CD4-positive, alpha-beta T cell (primary cell): ENCODE measurements at regions not wholly inside any gene's neighbourhood (a gene's known extent, or its start where the extent isn't known, plus 50 kb on each side); places are given as distances from the start of the nearest gene placed in this dataset.

ENCODE experiments used
- ATAC-seq: fragments of 200-7000 bp; cut with Tn5 transposase; one replicate; pipeline ENCODE4 v1.10.0; 2022; ENCODE audit warnings: mild to moderate bottlenecking; ENCODE audit not compliant: poor library complexity
- CTCF ChIA-PET: fragments of 350-600 bp; sonication (Branson Sonifier 250); formaldehyde crosslinking; loops from one replicate; lab custom pipeline; 2021; ENCODE audit warnings: antibody characterized with exemption, inconsistent platforms; lab: Charles Lee
- POLR2A ChIA-PET: fragments of 350-600 bp; sonication (Branson Sonifier 250); formaldehyde crosslinking; loops from one replicate; lab custom pipeline; 2021; ENCODE audit warnings: antibody characterized with exemption, inconsistent platforms; lab: Charles Lee
- DNase-seq, 14 experiments: peaks; one replicate each; pipeline ENCODE4 v3.0.0-alpha.2; 2013 to 2020; ENCODE audit warnings: mixed read lengths in 2 of 14
- H3K27ac ChIP-seq, 2 donors: one replicate each; pipeline versions ENCODE4 v1.5.1 to v1.7.0; 2013; ENCODE audit warnings: low read length in 2 of 2, low read depth in 1 of 2, mild to moderate bottlenecking in 1 of 2
- H3K27me3 ChIP-seq, 2 experiments: 1 replicate in 1 of 2; 2 replicates in 1 of 2; pipeline versions ENCODE4 v1.6.1 to v1.7.0; 2013; ENCODE audit warnings: low read length in 2 of 2, control low read depth in 1 of 2, mild to moderate bottlenecking in 1 of 2, moderate library complexity in 1 of 2; ENCODE audit not compliant: insufficient read depth in 2 of 2, control insufficient read depth in 1 of 2
- H3K36me3 ChIP-seq: one replicate; pipeline ENCODE4 v1.6.1; 2013; ENCODE audit warnings: low read length, control low read depth; ENCODE audit not compliant: insufficient read depth
- H3K4me1 ChIP-seq: one replicate; pipeline ENCODE4 v1.6.1; 2013; ENCODE audit warnings: low read length, control low read depth; ENCODE audit not compliant: insufficient read depth
- H3K4me3 ChIP-seq: one replicate; pipeline ENCODE4 v1.5.1; 2013; ENCODE audit warnings: mild to moderate bottlenecking, low read length, moderate library complexity
- H3K9me3 ChIP-seq, 2 experiments: 1 replicate in 1 of 2; 2 replicates in 1 of 2; pipeline versions ENCODE4 v1.6.1 to v1.7.0; 2013; ENCODE audit warnings: low read length in 2 of 2, mild to moderate bottlenecking in 2 of 2, control low read depth in 1 of 2, moderate library complexity in 1 of 2; ENCODE audit not compliant: control insufficient read depth in 1 of 2, insufficient read depth in 1 of 2
- H3K27ac Mint-ChIP-seq: one replicate; pipeline ENCODE4 v1.8.0; 2020; ENCODE audit warnings: mixed read lengths
- H3K27me3 Mint-ChIP-seq: one replicate; pipeline ENCODE4 v1.8.0; 2021; ENCODE audit warnings: mixed read lengths
- H3K36me3 Mint-ChIP-seq: one replicate; pipeline ENCODE4 v1.8.0; 2021; ENCODE audit warnings: low read depth, mixed read lengths
- H3K4me1 Mint-ChIP-seq: one replicate; pipeline ENCODE4 v1.8.0; 2021; ENCODE audit warnings: low read depth, mixed read lengths
- H3K4me3 Mint-ChIP-seq: one replicate; pipeline ENCODE4 v1.8.0; 2020; ENCODE audit warnings: mild to moderate bottlenecking, mixed read lengths
- H3K9me3 Mint-ChIP-seq: one replicate; pipeline ENCODE4 v1.8.0; 2020; ENCODE audit warnings: mixed read lengths
- intact Hi-C, 2 experiments: fragments of 100-400 bp; cut with DNase I in 1 of 2; cut with micrococcal nuclease in 1 of 2; formaldehyde crosslinking; loops; one replicate each; pipeline versions ENCODE4 v1.15.1 to v1.9.0; 2023 to 2025; cut with DNase I, micrococcal nuclease
- TF ChIP-seq, protein P1 (sequence below): fragments of 200-600 bp; IDR thresholded peaks from one replicate; pipeline ENCODE4 v1.8.0; 2022; ENCODE audit warnings: antibody characterized with exemption, mild to moderate bottlenecking

DNA sequence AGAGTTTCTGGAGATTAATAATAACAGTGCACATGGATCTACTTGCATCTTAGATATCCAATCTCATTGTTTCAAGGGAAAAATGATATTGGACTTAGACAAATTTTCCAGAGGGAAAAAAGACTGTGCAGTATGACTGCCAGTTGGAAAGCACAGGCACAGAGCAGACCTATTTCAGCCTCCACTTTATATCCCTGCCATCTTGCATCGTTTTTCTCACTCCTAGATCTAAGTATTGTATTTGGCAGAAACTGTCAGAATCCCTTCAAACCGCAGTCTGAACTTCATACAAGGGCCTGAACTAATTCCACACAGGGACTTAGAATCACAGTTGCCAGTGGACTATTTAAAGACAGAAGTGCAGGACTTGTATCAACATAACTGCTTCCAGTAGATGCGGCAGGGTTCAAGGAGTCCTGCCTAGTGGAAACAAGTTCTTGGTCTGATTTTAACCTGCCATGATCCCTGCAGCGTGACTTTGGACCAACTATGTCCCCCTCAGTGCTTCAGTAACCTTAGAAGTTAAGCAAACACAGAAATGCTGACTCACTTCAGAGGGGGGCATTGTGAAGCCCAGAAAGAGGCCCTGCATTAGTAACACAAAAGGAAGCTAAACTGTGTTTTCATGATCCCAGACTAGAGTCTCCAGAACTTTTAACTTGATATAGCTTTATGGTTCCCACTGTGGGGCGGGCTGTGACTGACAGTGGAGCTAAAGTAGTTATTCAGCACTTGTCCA, 95.7 kb upstream of the PALS2 start:
- TF ChIP-seq, protein P1, sequence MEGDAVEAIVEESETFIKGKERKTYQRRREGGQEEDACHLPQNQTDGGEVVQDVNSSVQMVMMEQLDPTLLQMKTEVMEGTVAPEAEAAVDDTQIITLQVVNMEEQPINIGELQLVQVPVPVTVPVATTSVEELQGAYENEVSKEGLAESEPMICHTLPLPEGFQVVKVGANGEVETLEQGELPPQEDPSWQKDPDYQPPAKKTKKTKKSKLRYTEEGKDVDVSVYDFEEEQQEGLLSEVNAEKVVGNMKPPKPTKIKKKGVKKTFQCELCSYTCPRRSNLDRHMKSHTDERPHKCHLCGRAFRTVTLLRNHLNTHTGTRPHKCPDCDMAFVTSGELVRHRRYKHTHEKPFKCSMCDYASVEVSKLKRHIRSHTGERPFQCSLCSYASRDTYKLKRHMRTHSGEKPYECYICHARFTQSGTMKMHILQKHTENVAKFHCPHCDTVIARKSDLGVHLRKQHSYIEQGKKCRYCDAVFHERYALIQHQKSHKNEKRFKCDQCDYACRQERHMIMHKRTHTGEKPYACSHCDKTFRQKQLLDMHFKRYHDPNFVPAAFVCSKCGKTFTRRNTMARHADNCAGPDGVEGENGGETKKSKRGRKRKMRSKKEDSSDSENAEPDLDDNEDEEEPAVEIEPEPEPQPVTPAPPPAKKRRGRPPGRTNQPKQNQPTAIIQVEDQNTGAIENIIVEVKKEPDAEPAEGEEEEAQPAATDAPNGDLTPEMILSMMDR = no peak
- intact Hi-C loops = no loop called here
- Histone ChIP-seq H3K36me3 (no peaks in the 10 kb centered on the region), H3K4me1 (no peaks in the 10 kb centered on the region), H3K27ac (no peak overlapping the region), H3K27me3 (peaks cover 0 to 3% of the 10 kb centered on the region in 2 experiments), H3K9me3 (no peaks in the 10 kb centered on the region), H3K4me3 (no peak overlapping the region)
- peaks cover 20% of the 10 kb centered on the region for H3K27me3 Mint-ChIP-seq
- CTCF ChIA-PET = no interaction called here
- DNase-seq = no peak
- no peaks in the 10 kb centered on the region for H3K9me3 Mint-ChIP-seq
- H3K4me1 Mint-ChIP-seq = no peaks in the 10 kb centered on the region
- no peak overlapping the region for H3K27ac Mint-ChIP-seq
- H3K4me3 Mint-ChIP-seq = no peak overlapping the region
- no peaks in the 10 kb centered on the region for H3K36me3 Mint-ChIP-seq
- POLR2A ChIA-PET = no interaction called here
- no peak for ATAC-seq

DNA sequence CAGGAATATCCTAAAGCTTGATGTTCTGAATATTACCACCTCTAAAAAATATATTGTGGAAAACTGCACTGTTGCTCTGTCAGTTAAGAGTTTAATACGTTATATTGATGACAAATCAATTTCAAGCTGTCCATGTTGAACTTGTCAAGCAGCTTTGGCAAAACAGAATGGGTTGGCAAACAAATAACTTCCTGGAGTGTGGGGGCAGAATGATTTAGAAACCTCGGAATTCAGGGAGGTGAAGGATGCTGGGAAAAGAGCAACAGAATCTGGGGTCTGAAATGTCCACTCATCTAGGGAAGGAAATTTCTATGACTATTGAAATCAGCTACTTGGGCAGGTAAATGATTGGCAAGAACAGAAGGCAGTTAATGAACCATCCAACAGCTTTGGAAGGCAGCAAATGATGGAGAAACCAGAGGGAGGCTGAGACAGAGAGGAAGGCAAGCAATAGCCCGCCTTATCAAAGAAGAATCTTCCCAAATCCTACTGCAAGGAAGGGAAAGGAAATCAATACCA, 95.1 kb upstream of the PALS2 start:
- intact Hi-C loops = no loop called here
- Histone ChIP-seq H3K9me3 (no peaks in the 10 kb centered on the region), H3K4me1 (no peaks in the 10 kb centered on the region), H3K27me3 (peaks cover 0 to 3% of the 10 kb centered on the region in 2 experiments), H3K36me3 (no peaks in the 10 kb centered on the region), H3K4me3 (no peak overlapping the region), H3K27ac (no peak overlapping the region)
- no peak for ATAC-seq
- Mint-ChIP-seq H3K27me3 (peaks cover 20% of the 10 kb centered on the region), H3K4me1 (no peaks in the 10 kb centered on the region), H3K27ac (no peak overlapping the region), H3K4me3 (no peak overlapping the region), H3K36me3 (no peaks in the 10 kb centered on the region), H3K9me3 (no peaks in the 10 kb centered on the region)
- ChIA-PET POLR2A (no interaction called here), CTCF (no interaction called here)
- no peak for DNase-seq
- TF ChIP-seq, protein P1 = no peak

- no peak overlapping the region for H3K27ac Mint-ChIP-seq
- POLR2A ChIA-PET = no interaction called here
- DNase-seq = no peak
Observed at GRCh38 chr7:24480501-24480900, 92.8 kb upstream of the PALS2 start.

More at GRCh38 chr7:24480501-24480900, 92.8 kb upstream of the PALS2 start:
- no peaks in the 10 kb centered on the region for H3K36me3 ChIP-seq
- no peaks in the 10 kb centered on the region for H3K9me3 ChIP-seq
- H3K4me1 ChIP-seq = no peaks in the 10 kb centered on the region
- H3K4me3 ChIP-seq = no peak overlapping the region
- peaks cover 30% of the 10 kb centered on the region for H3K27me3 Mint-ChIP-seq
- no peaks in the 10 kb centered on the region for H3K9me3 Mint-ChIP-seq
- H3K4me1 Mint-ChIP-seq = no peaks in the 10 kb centered on the region
- TF ChIP-seq, protein P1 = no peak
- peaks cover 0 to 3% of the 10 kb centered on the region in 2 experiments for H3K27me3 ChIP-seq
- H3K27ac ChIP-seq = no peak overlapping the region
- no peak overlapping the region for H3K4me3 Mint-ChIP-seq
- H3K36me3 Mint-ChIP-seq = no peaks in the 10 kb centered on the region
- intact Hi-C loops = no loop called here
- CTCF ChIA-PET = no interaction called here
- no peak for ATAC-seq
